ENCODE measurements at regions not wholly inside any gene's neighbourhood (a gene's known extent, or its start where the extent isn't known, plus 50 kb on each side); places are given as distances from the start of the nearest gene placed in this dataset.

DNA sequence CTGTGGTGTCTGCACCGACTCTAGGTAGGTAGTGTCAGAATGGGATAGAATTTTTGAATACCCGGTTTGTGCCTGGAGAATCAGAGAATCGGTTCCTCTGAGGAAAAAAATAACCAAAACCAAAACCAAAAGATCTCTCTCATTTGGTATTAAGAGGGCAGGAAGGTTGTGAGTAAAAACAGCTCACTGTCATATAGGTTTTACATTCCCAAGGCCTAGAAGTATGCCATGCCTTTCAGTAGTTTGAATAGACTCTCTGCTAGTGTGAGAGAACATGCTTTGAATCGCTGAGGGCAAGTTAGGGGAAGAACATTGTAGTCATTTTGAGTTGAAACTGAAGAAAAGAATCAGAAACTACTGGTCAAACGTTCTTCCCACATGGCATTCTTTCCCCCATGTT lies 411.4 kb upstream of the CD180 start:
- Histone ChIP-seq H3K27me3 (replicated peaks; ENCODE audit: control insufficient read depth, insufficient read depth, low read length, poor library complexity, severe bottlenecking) (no peaks in the 10 kb centered on the region), H3K4me3 (ENCODE audit: insufficient read depth, low read depth, low read length, poor library complexity, severe bottlenecking) (no peak overlapping the region), H3K36me3 (ENCODE audit: control insufficient read depth, insufficient read depth, low read length) (no peaks in the 10 kb centered on the region), H3K4me1 (ENCODE audit: control insufficient read depth, insufficient read depth, low read length, poor library complexity, severe bottlenecking) (no peaks in the 10 kb centered on the region), H3K27ac (ENCODE audit: insufficient read depth, low read length, poor library complexity, severe bottlenecking) (no peak overlapping the region), H3K9me3 (ENCODE audit: control insufficient read depth, low read length) (no peaks in the 10 kb centered on the region)
- DNase-seq = no peak

DNA sequence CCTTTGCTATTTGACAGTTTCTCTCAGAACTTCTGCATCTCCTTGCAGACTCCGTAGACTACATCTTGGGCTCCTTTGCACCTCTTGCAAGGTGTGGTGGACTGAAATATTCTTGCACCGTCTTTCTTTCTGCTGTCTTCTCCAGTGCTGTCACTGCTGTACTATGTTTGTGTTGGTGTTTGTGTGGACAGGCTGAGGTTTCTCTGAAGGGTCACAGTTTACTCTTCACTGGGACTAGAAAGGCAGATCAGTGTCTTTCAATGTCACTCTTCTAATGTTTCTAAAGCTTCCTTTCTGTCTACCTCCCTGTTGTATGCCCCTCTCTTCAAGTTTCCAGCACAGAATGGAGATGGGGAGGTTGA lies 410.0 kb upstream of the CD180 start:
- no peak for DNase-seq
- H3K27me3 ChIP-seq (replicated peaks; ENCODE audit: control insufficient read depth, insufficient read depth, low read length, poor library complexity, severe bottlenecking) = no peaks in the 10 kb centered on the region
- no peaks in the 10 kb centered on the region for H3K4me1 ChIP-seq (ENCODE audit: control insufficient read depth, insufficient read depth, low read length, poor library complexity, severe bottlenecking)
- no peaks in the 10 kb centered on the region for H3K9me3 ChIP-seq (ENCODE audit: control insufficient read depth, low read length)
- no peak overlapping the region for H3K4me3 ChIP-seq (ENCODE audit: insufficient read depth, low read depth, low read length, poor library complexity, severe bottlenecking)
- H3K36me3 ChIP-seq (ENCODE audit: control insufficient read depth, insufficient read depth, low read length) = no peaks in the 10 kb centered on the region
- H3K27ac ChIP-seq (ENCODE audit: insufficient read depth, low read length, poor library complexity, severe bottlenecking) = no peak overlapping the region

DNA sequence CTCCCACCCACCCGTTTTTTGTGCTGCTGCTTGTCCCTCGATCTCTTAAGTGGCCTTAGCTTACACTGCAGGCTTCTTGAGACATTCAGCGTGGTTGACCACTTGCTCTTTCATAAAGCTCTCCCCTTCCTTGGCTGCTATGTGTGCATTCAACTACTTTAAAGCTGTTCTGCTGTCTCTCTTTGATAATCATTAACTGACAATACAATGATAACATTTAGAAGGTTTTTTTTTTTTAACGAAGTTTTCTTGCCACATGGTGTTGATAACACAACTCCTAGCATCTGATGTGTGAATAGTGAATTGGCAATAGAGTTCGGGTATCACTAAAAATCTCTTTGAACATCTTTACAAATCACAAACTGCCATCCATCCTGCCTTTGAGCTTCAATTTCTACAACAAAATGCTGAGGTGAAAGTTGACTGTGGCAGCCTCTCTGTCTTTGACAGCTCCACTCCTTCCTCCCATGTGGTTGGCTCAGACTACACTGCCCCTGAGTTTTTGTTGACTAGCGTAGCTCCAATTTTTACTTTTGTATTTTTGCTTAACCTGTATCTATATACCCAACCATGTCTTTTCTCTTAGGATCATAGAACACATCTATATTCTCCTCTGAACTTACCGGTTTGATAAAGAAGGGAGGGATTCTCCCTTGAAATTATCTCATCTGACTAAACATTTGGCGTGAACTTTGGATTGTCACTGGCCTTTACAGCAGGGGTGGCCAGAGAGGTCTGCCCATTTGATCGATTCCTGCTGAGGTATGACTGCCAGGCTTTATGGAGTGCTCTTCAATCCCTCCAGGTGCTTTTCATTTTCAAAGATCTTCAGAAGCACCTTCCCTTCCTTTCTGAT lies 409.4 kb upstream of the CD180 start:
- no peak overlapping the region for H3K4me3 ChIP-seq (ENCODE audit: insufficient read depth, low read depth, low read length, poor library complexity, severe bottlenecking)
- H3K9me3 ChIP-seq (ENCODE audit: control insufficient read depth, low read length) = no peaks in the 10 kb centered on the region
- H3K27ac ChIP-seq (ENCODE audit: insufficient read depth, low read length, poor library complexity, severe bottlenecking) = no peak overlapping the region
- DNase-seq = no peak
- H3K27me3 ChIP-seq (replicated peaks; ENCODE audit: control insufficient read depth, insufficient read depth, low read length, poor library complexity, severe bottlenecking) = no peaks in the 10 kb centered on the region
- H3K36me3 ChIP-seq (ENCODE audit: control insufficient read depth, insufficient read depth, low read length) = no peaks in the 10 kb centered on the region
- no peaks in the 10 kb centered on the region for H3K4me1 ChIP-seq (ENCODE audit: control insufficient read depth, insufficient read depth, low read length, poor library complexity, severe bottlenecking)

DNA sequence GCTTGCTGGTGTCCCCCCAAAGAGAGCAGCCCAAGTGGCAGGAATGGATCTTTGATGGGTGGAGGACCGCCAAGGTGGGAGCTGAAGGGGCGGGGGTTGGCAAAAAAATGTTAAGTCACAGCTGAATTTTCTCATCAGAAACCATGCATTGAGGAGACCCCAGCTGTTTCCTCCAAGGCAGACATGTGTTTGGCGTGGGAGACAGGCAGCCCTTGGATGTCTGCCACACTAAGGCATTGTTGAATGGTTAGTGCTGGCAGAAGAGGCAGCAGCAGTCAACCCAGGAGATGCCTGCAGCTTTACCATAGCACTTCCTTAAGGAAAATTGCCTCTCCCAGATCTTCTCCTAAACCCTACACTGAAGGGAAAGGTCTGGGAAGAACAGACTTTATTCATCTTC lies 394.9 kb upstream of the CD180 start:
- Histone ChIP-seq H3K9me3 (ENCODE audit: control insufficient read depth, low read length) (no peaks in the 10 kb centered on the region), H3K27ac (ENCODE audit: insufficient read depth, low read length, poor library complexity, severe bottlenecking) (no peak overlapping the region), H3K27me3 (replicated peaks; ENCODE audit: control insufficient read depth, insufficient read depth, low read length, poor library complexity, severe bottlenecking) (no peaks in the 10 kb centered on the region), H3K4me1 (ENCODE audit: control insufficient read depth, insufficient read depth, low read length, poor library complexity, severe bottlenecking) (no peaks in the 10 kb centered on the region), H3K4me3 (ENCODE audit: insufficient read depth, low read depth, low read length, poor library complexity, severe bottlenecking) (no peak overlapping the region), H3K36me3 (ENCODE audit: control insufficient read depth, insufficient read depth, low read length) (no peaks in the 10 kb centered on the region)
- DNase-seq = no peak

DNA sequence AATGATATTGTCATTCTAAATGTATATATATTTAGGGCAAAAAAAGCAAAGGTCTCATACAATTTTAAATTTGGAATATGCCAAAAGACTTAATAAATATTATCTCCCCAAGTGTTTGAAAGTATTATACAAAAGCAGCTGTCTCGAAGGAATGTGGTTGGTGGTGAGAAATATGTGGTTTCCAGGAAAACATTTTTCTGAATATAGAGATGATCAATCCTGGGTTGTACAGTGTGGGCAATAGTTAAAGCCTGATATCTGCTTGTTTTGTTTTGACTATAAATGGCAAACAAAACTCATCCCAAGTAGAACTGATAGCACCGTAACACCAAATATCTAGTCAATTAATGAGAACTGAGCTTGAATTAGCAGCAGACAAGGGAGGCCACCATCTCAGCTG lies 391.8 kb upstream of the CD180 start:
- DNase-seq = no peak

DNA sequence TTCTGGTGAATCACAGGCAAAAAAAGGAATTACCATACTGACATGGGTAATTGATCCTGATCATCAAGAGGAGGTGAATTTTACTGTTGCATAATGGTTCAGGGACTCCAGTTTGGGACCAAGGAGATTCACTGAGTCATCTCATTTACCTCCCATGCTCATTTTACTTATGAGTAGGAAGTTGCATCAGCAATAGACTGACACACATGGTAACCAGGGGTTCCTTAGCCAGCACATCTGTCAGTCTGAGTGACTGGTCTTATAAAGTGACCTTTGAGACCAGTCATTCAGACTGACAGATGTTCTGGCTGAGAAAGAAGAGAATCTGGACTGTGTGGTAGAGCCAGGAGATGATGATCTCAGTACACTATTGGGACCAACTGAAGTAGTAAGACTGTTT lies 384.6 kb upstream of the CD180 start:
- no peaks in the 10 kb centered on the region for H3K27me3 ChIP-seq (replicated peaks; ENCODE audit: control insufficient read depth, insufficient read depth, low read length, poor library complexity, severe bottlenecking)
- H3K27ac ChIP-seq (ENCODE audit: insufficient read depth, low read length, poor library complexity, severe bottlenecking) = no peak overlapping the region
- DNase-seq = no peak
- no peaks in the 10 kb centered on the region for H3K4me1 ChIP-seq (ENCODE audit: control insufficient read depth, insufficient read depth, low read length, poor library complexity, severe bottlenecking)
- no peak overlapping the region for H3K4me3 ChIP-seq (ENCODE audit: insufficient read depth, low read depth, low read length, poor library complexity, severe bottlenecking)
- no peaks in the 10 kb centered on the region for H3K9me3 ChIP-seq (ENCODE audit: control insufficient read depth, low read length)
- H3K36me3 ChIP-seq (ENCODE audit: control insufficient read depth, insufficient read depth, low read length) = no peaks in the 10 kb centered on the region

More for the DNA sequence above, 391.8 kb upstream of the CD180 start:
- H3K36me3 ChIP-seq (ENCODE audit: control insufficient read depth, insufficient read depth, low read length) = no peaks in the 10 kb centered on the region
- H3K4me1 ChIP-seq (ENCODE audit: control insufficient read depth, insufficient read depth, low read length, poor library complexity, severe bottlenecking) = no peaks in the 10 kb centered on the region
- no peak overlapping the region for H3K27ac ChIP-seq (ENCODE audit: insufficient read depth, low read length, poor library complexity, severe bottlenecking)
- no peaks in the 10 kb centered on the region for H3K9me3 ChIP-seq (ENCODE audit: control insufficient read depth, low read length)
- no peaks in the 10 kb centered on the region for H3K27me3 ChIP-seq (replicated peaks; ENCODE audit: control insufficient read depth, insufficient read depth, low read length, poor library complexity, severe bottlenecking)
- H3K4me3 ChIP-seq (ENCODE audit: insufficient read depth, low read depth, low read length, poor library complexity, severe bottlenecking) = no peak overlapping the region

DNA sequence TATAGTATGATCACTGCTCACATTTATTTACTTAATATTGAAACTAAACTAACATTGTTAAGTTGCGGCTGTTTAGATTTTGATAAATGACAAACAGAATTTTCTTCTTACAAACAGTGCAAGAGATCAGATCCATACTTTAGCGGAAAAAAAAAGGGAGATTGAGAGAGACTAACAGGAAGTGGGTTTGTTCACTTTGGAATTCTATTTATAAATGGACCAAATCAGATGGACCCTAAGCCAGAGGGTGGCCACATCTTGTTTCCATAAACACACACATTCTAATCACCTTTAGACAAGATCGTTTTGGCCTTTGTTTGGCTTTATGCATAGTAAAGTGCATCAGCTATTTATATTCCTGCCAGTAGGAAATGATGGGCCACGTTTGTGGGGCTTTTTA lies 381.4 kb upstream of the CD180 start:
- DNase-seq = no peak
- no peaks in the 10 kb centered on the region for H3K27me3 ChIP-seq (replicated peaks; ENCODE audit: control insufficient read depth, insufficient read depth, low read length, poor library complexity, severe bottlenecking)
- no peaks in the 10 kb centered on the region for H3K9me3 ChIP-seq (ENCODE audit: control insufficient read depth, low read length)
- H3K27ac ChIP-seq (ENCODE audit: insufficient read depth, low read length, poor library complexity, severe bottlenecking) = no peak overlapping the region
- no peak overlapping the region for H3K4me3 ChIP-seq (ENCODE audit: insufficient read depth, low read depth, low read length, poor library complexity, severe bottlenecking)
- H3K36me3 ChIP-seq (ENCODE audit: control insufficient read depth, insufficient read depth, low read length) = no peaks in the 10 kb centered on the region
- H3K4me1 ChIP-seq (ENCODE audit: control insufficient read depth, insufficient read depth, low read length, poor library complexity, severe bottlenecking) = no peaks in the 10 kb centered on the region

DNA sequence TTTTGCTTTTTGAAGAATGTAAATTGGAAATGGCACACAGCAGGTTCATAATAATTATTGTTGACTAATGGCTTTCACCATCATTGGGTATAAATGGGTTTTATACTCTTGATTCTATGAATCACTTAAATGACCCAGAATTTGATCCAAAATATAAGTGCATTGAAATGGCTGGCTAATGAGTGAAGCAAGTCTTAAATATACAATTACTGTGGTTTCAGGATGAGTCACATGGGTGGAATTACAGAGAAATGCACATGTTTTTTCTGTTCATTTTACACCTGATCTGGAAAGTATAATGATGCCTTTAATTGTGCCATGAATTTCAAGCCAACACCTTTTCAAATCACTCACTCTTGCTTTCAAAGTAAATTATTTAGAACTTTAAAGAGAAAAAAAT lies 380.8 kb upstream of the CD180 start:
- Histone ChIP-seq H3K36me3 (ENCODE audit: control insufficient read depth, insufficient read depth, low read length) (no peaks in the 10 kb centered on the region), H3K4me3 (ENCODE audit: insufficient read depth, low read depth, low read length, poor library complexity, severe bottlenecking) (no peak overlapping the region), H3K27me3 (replicated peaks; ENCODE audit: control insufficient read depth, insufficient read depth, low read length, poor library complexity, severe bottlenecking) (no peaks in the 10 kb centered on the region), H3K9me3 (ENCODE audit: control insufficient read depth, low read length) (no peaks in the 10 kb centered on the region), H3K4me1 (ENCODE audit: control insufficient read depth, insufficient read depth, low read length, poor library complexity, severe bottlenecking) (no peaks in the 10 kb centered on the region), H3K27ac (ENCODE audit: insufficient read depth, low read length, poor library complexity, severe bottlenecking) (no peak overlapping the region)
- no peak for DNase-seq

DNA sequence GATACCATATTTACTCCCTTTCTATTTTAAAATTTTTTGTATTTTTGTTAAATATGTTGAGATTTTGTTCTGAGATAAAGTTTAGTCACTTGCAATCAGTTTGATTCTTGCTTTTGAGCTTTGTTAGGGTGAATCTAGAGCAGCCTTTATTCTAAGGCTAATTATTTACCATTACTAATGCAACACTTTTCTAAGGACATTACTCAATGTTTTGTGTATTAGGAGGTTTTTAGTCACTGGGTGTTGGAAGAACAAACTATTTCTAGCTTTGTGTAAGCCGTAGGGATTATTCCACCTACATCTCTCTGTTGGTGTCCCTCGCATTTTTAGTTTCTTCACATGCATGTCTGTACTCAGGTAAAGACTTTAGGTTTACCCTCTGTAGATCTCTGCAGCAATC lies 379.5 kb upstream of the CD180 start:
- no peak overlapping the region for H3K27ac ChIP-seq (ENCODE audit: insufficient read depth, low read length, poor library complexity, severe bottlenecking)
- no peaks in the 10 kb centered on the region for H3K36me3 ChIP-seq (ENCODE audit: control insufficient read depth, insufficient read depth, low read length)
- no peaks in the 10 kb centered on the region for H3K27me3 ChIP-seq (replicated peaks; ENCODE audit: control insufficient read depth, insufficient read depth, low read length, poor library complexity, severe bottlenecking)
- H3K9me3 ChIP-seq (ENCODE audit: control insufficient read depth, low read length) = no peaks in the 10 kb centered on the region
- H3K4me3 ChIP-seq (ENCODE audit: insufficient read depth, low read depth, low read length, poor library complexity, severe bottlenecking) = no peak overlapping the region
- no peak for DNase-seq
- H3K4me1 ChIP-seq (ENCODE audit: control insufficient read depth, insufficient read depth, low read length, poor library complexity, severe bottlenecking) = no peaks in the 10 kb centered on the region

DNA sequence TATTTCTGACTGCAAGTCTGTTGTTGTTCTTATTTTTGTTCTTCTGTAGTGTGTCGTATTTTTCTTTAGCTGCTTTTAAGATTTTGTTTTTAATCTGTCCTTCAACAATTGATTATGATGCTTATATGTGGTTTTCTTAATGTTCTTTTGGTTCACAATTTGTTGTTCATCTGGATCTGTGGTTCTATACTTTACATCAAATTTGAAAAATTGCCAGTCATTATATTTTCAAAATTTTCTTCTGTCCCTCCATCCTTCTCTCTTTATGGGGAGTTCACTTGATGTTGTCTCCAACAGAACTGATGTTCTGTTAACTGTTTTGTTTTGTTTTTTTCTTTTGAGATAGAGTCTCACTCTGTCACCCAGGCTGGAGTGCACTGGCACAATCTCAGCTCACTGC lies 378.5 kb upstream of the CD180 start:
- no peaks in the 10 kb centered on the region for H3K9me3 ChIP-seq (ENCODE audit: control insufficient read depth, low read length)
- no peaks in the 10 kb centered on the region for H3K36me3 ChIP-seq (ENCODE audit: control insufficient read depth, insufficient read depth, low read length)
- H3K27ac ChIP-seq (ENCODE audit: insufficient read depth, low read length, poor library complexity, severe bottlenecking) = no peak overlapping the region
- no peak overlapping the region for H3K4me3 ChIP-seq (ENCODE audit: insufficient read depth, low read depth, low read length, poor library complexity, severe bottlenecking)
- no peak for DNase-seq
- H3K27me3 ChIP-seq (replicated peaks; ENCODE audit: control insufficient read depth, insufficient read depth, low read length, poor library complexity, severe bottlenecking) = no peaks in the 10 kb centered on the region
- H3K4me1 ChIP-seq (ENCODE audit: control insufficient read depth, insufficient read depth, low read length, poor library complexity, severe bottlenecking) = no peaks in the 10 kb centered on the region

Measured in effector memory CD4-positive, alpha-beta T cell (primary cell).